Esophagus squamous epithelium (tissue), 4 donors: ENCODE measurements at regions not wholly inside any gene's neighbourhood (a gene's known extent, or its start where the extent isn't known, plus 50 kb on each side); places are given as distances from the start of the nearest gene placed in this dataset.

ENCODE experiments used
- CTCF ChIP-seq, 6 experiments: fragments of 450-650 bp in 4 of 6; fragments of 200-600 bp in 2 of 6; sonication (generic) in 2 of 6; IDR thresholded peaks; one replicate each; pipeline ENCODE4 v1.5.1; 2016 to 2019; ENCODE audit warnings: antibody characterized with exemption in 6 of 6, mild to moderate bottlenecking in 4 of 6, moderate library complexity in 4 of 6
- POLR2A ChIP-seq, 4 donors: fragments of 450-650 bp; IDR thresholded peaks; one replicate each; pipeline ENCODE4 v1.6.1; 2017; ENCODE audit warnings: antibody characterized with exemption in 4 of 4, mild to moderate bottlenecking in 4 of 4, moderate library complexity in 3 of 4

- TF ChIP-seq CTCF (IDR thresholded peaks at IDR 0.05) (no peak), POLR2A (IDR thresholded peaks at IDR 0.05) (no peak)
Measured at GRCh38 chr15:96495386-96495785, 164.9 kb downstream of the NR2F2 start.
